DOHH2 (cell line): ENCODE measurements at regions not wholly inside any gene's neighbourhood (a gene's known extent, or its start where the extent isn't known, plus 50 kb on each side); places are given as distances from the start of the nearest gene placed in this dataset.

Source experiments
- CTCF ChIP-seq: fragments of 200-600 bp; sonication (generic); IDR thresholded peaks from one replicate; pipeline ENCODE4 v1.5.1; 2014; ENCODE audit warnings: antibody characterized with exemption, mild to moderate bottlenecking, low read depth, low read length; ENCODE audit not compliant: poor library complexity, severe bottlenecking
- EZH2phosphoT487 ChIP-seq: fragments of 200-600 bp; sonication (generic); IDR thresholded peaks from 2 replicates; pipeline ENCODE4 v1.6.1; 2017; ENCODE audit warnings: borderline replicate concordance, mild to moderate bottlenecking, antibody characterized with exemption, low read length, moderate library complexity, mixed read lengths

GRCh38 chr4:178142724-178143123, 700.5 kb upstream of the AGA start:
- TF ChIP-seq CTCF: no peak
- no peak for TF ChIP-seq EZH2phosphoT487
